GM12878 (cell line): ENCODE measurements at regions not wholly inside any gene's neighbourhood (a gene's known extent, or its start where the extent isn't known, plus 50 kb on each side); places are given as distances from the start of the nearest gene placed in this dataset.

Experiments used
- ATAC-seq: fragments of 200-7000 bp; cut with Tn5 transposase; 3 replicates; pipeline ENCODE4 v1.9.1; 2020; ENCODE audit warnings: mild to moderate bottlenecking, moderate library complexity
- BruUV-seq: library from RNA; stranded (reverse); fragments of 400-500 nt; replicated peaks from 2 replicates; lab custom pipeline; 2021; lab: Mats Ljungman, UMichigan
- CTCF ChIA-PET: fragments of 300-600 bp; sonication (Branson Sonifier 250); formaldehyde crosslinking; extraction: SDS; loops from one replicate; lab custom pipeline; 2021; ENCODE audit warnings: inconsistent platforms; lab: Yijun Ruan, JAX
- POLR2A ChIA-PET: fragments of 350-600 bp; formaldehyde crosslinking; extraction: SDS; loops from one replicate; lab custom pipeline; 2021; ENCODE audit warnings: inconsistent platforms; lab: Charles Lee
- RAD21 ChIA-PET: fragments of 300-600 bp; sonication (Branson Sonifier 250); formaldehyde crosslinking; loops from one replicate; lab custom pipeline; 2023; ENCODE audit warnings: antibody characterized with exemption; ENCODE audit not compliant: unreplicated experiment; lab: Charles Lee
- SMC1A ChIA-PET: fragments of 300-600 bp; sonication (Branson Sonifier 250); formaldehyde crosslinking; loops from one replicate; lab custom pipeline; 2023; ENCODE audit not compliant: unreplicated experiment, uncharacterized antibody; lab: Charles Lee
- DNase-seq: peaks from one replicate; pipeline ENCODE4 v3.0.0-alpha.2; 2011; ENCODE audit warnings: low read depth, low spot score
- FAIRE-seq: peaks from 3 replicates; lab custom pipeline; 2011; peaks lifted over from hg19 to GRCh38; lab: Jason Lieb, UNC
- H2AFZ ChIP-seq: 2 replicates; pipeline ENCODE4 v1.6.0; 2011; ENCODE audit warnings: low read depth, low read length, control low read depth; ENCODE audit not compliant: control insufficient read depth
- H3K27ac ChIP-seq: 2 replicates; pipeline ENCODE4 v1.5.1; 2011; ENCODE audit warnings: control low read depth; ENCODE audit not compliant: control insufficient read depth, insufficient read depth
- H3K27me3 ChIP-seq, 2 experiments: replicated peaks in 1 of 2; 2 replicates each; pipeline versions ENCODE4 v1.6.0 to v1.6.1; 2011; ENCODE audit warnings: low read length in 1 of 2; ENCODE audit not compliant: control insufficient read depth in 2 of 2, insufficient read depth in 2 of 2
- H3K36me3 ChIP-seq, 2 experiments: 2 replicates each; pipeline ENCODE4 v1.5.1; 2011; ENCODE audit warnings: low read length in 1 of 2; ENCODE audit not compliant: control insufficient read depth in 2 of 2, insufficient read depth in 2 of 2
- H3K4me1 ChIP-seq: 2 replicates; pipeline ENCODE4 v1.6.1; 2011; ENCODE audit warnings: mild to moderate bottlenecking, low read length, moderate library complexity, mixed read lengths; ENCODE audit not compliant: control insufficient read depth, insufficient read depth
- H3K4me2 ChIP-seq: 2 replicates; pipeline ENCODE4 v1.6.0; 2011; ENCODE audit warnings: control low read depth; ENCODE audit not compliant: control insufficient read depth, insufficient read depth
- H3K4me3 ChIP-seq: fragments of 200-600 bp; sonication (generic); 2 replicates; pipeline ENCODE4 v1.5.1; 2016
- H3K79me2 ChIP-seq: 2 replicates; pipeline ENCODE4 v1.6.0; 2011; ENCODE audit warnings: low read length; ENCODE audit not compliant: control insufficient read depth, insufficient read depth
- H3K9ac ChIP-seq: 2 replicates; pipeline ENCODE4 v1.8.0; 2011; ENCODE audit warnings: low read length, control low read depth, mixed read lengths; ENCODE audit not compliant: control insufficient read depth, insufficient read depth
- H3K9me3 ChIP-seq: replicated peaks from 3 replicates; pipeline ENCODE4 v1.5.1; 2011; ENCODE audit warnings: mild to moderate bottlenecking, low read length; ENCODE audit not compliant: control insufficient read depth, insufficient read depth
- H4K20me1 ChIP-seq: 2 replicates; pipeline ENCODE4 v1.6.0; 2011; ENCODE audit not compliant: control insufficient read depth, insufficient read depth
- BCL11A ChIP-seq: IDR thresholded peaks from 2 replicates; pipeline ENCODE4 v1.6.1; 2011; ENCODE audit warnings: low read depth, low read length
- CHD1 ChIP-seq: IDR thresholded peaks from 2 replicates; pipeline ENCODE4 v1.6.1; 2012; ENCODE audit warnings: low read depth, low read length, improper control_type of control experiment
- CHD4 ChIP-seq: fragments of 200-600 bp; sonication (generic); IDR thresholded peaks from 2 replicates; pipeline ENCODE4 v1.6.1; 2016; ENCODE audit warnings: mild to moderate bottlenecking
- GABPA ChIP-seq: IDR thresholded peaks from 2 replicates; pipeline ENCODE4 v1.6.1; 2014; ENCODE audit warnings: antibody characterized with exemption, low read depth, mild to moderate bottlenecking, inconsistent platforms
- KAT2A ChIP-seq: conservative IDR thresholded peaks from 2 replicates; pipeline ENCODE4 v1.6.1; 2011; ENCODE audit warnings: low read depth, low read length; ENCODE audit not compliant: control insufficient read depth
- MEF2A ChIP-seq: IDR thresholded peaks from 2 replicates; pipeline ENCODE4 v1.6.1; 2011; ENCODE audit warnings: low read depth, mild to moderate bottlenecking, low read length, moderate library complexity; ENCODE audit not compliant: insufficient read depth
- NBN ChIP-seq: fragments of 450-650 bp; IDR thresholded peaks from 2 replicates; pipeline ENCODE4 v1.6.1; 2016
- NFYB ChIP-seq: IDR thresholded peaks from 2 replicates; pipeline ENCODE4 v1.6.1; 2011; ENCODE audit warnings: low read depth, mild to moderate bottlenecking, low read length, improper control_type of control experiment, moderate library complexity; ENCODE audit not compliant: insufficient read depth
- POLR2A ChIP-seq: IDR thresholded peaks from 2 replicates; pipeline ENCODE4 v1.6.1; 2011; ENCODE audit warnings: low read depth, mild to moderate bottlenecking, low read length
- RFX5 ChIP-seq: IDR thresholded peaks from 2 replicates; pipeline ENCODE4 v1.6.1; 2011; ENCODE audit warnings: low read depth, low read length, improper control_type of control experiment
- TCF7 ChIP-seq: IDR thresholded peaks from 2 replicates; pipeline ENCODE4 v1.6.1; 2014; ENCODE audit warnings: antibody characterized with exemption, borderline replicate concordance
- WRNIP1 ChIP-seq: IDR thresholded peaks from 2 replicates; pipeline ENCODE4 v1.6.1; 2011; ENCODE audit warnings: low read depth, low read length, improper control_type of control experiment, borderline replicate concordance
- ZNF592 ChIP-seq: fragments of 450-650 bp; IDR thresholded peaks from 2 replicates; pipeline ENCODE4 v1.6.1; 2017; ENCODE audit warnings: mild to moderate bottlenecking, moderate library complexity
- ZSCAN29 ChIP-seq: fragments of 450-650 bp; IDR thresholded peaks from 2 replicates; pipeline ENCODE4 v1.6.1; 2017; ENCODE audit warnings: mild to moderate bottlenecking, moderate library complexity
- ZZZ3 ChIP-seq: IDR thresholded peaks from 2 replicates; pipeline ENCODE4 v1.6.1; 2011; ENCODE audit warnings: low read depth; ENCODE audit not compliant: control insufficient read depth, insufficient read length
- WGBS: methylation state at CpG from one replicate; pipeline ENCODE4 v1.1.6; 2016; ENCODE audit warnings: low lambda C conversion rate; ENCODE audit not compliant: insufficient replicate concordance, insufficient coverage; ENCODE audit errors: missing lambda C conversion rate; 5-methylcytosine and 5-hydroxymethylcytosine counted together
- in situ Hi-C: fragments of 300-500 bp; cut with MboI; formaldehyde crosslinking; loops from 9 replicates; pipeline ENCODE4 v1.14.3; 2018; ENCODE audit warnings: mixed read lengths
- intact Hi-C: fragments of 100-400 bp; cut with micrococcal nuclease; formaldehyde crosslinking; loops from one replicate; pipeline ENCODE4 v1.14.2; 2022; ENCODE audit not compliant: unreplicated experiment

GRCh38 chr1:43074709-43075108 is 97.4 kb downstream of the EBNA1BP2 start:
- H3K4me2 ChIP-seq, result no peak overlapping the region
- WGBS, result 58% methylated on average over 2 of the region's 2 CpGs
- RAD21 ChIA-PET, result interaction anchor here (1.7 to 7.9 kb wide), 9 partner anchors 10 to 497 kb away, joined by 5 to 282 read pairs (median 13); no protein-coding TSS in a partner anchor
- intact Hi-C loops (loop anchor here (5.0 kb wide), 2 partner anchors 338 to 492 kb away; no protein-coding TSS in a partner anchor), in situ Hi-C loops (no loop called here)
- no peak overlapping the region for H3K9ac ChIP-seq
- SMC1A ChIA-PET, result interaction anchor here (0.8 to 9.1 kb wide), 12 partner anchors 10 to 498 kb away, joined by 3 to 602 read pairs (median 6); no protein-coding TSS in a partner anchor
- no peaks in the 10 kb centered on the region for H3K79me2 ChIP-seq
- no peak for FAIRE-seq
- DNase-seq, result no peak
- ATAC-seq, result no peak
- H3K27ac ChIP-seq, result no peak overlapping the region
- H3K4me1 ChIP-seq, result peaks cover 9% of the 10 kb centered on the region; the same call in 1 of the 2 replicates
- H3K36me3 ChIP-seq, result no peaks in the 10 kb centered on the region
- H3K27me3 ChIP-seq, result no peaks in the 10 kb centered on the region
- no peaks in the 10 kb centered on the region for H4K20me1 ChIP-seq
- CTCF ChIA-PET, result interaction anchor here (0.6 to 9.1 kb wide), 19 partner anchors 14 to 497 kb away, joined by 3 to 383 read pairs (median 12); partner anchors contain the start of genes C1orf50, P3H1 and ZNF691
- POLR2A ChIA-PET, result interaction anchor here (0.7 to 1.4 kb wide), 3 partner anchors 161 to 340 kb away, joined by 4 to 8 read pairs (median 6); no protein-coding TSS in a partner anchor
- H2AFZ ChIP-seq, result no peak overlapping the region
- H3K4me3 ChIP-seq, result no peak overlapping the region
- TF ChIP-seq KAT2A (no peak), BCL11A (no peak), MEF2A (no peak), CHD1 (no peak), NBN (no peak), WRNIP1 (no peak), ZNF592 (no peak), RFX5 (no peak), NFYB (no peak), CHD4 (no peak), TCF7 (no peak), POLR2A (no peak), GABPA (no peak), ZZZ3 (no peak), ZSCAN29 (no peak)
- no TSS peak for BruUV-seq
- H3K9me3 ChIP-seq, result no peaks in the 10 kb centered on the region
